ENCODE measurements at regions not wholly inside any gene's neighbourhood (a gene's known extent, or its start where the extent isn't known, plus 50 kb on each side); places are given as distances from the start of the nearest gene placed in this dataset.

- no peak overlapping the region for H3K27ac ChIP-seq
- TF ChIP-seq, protein P1, sequence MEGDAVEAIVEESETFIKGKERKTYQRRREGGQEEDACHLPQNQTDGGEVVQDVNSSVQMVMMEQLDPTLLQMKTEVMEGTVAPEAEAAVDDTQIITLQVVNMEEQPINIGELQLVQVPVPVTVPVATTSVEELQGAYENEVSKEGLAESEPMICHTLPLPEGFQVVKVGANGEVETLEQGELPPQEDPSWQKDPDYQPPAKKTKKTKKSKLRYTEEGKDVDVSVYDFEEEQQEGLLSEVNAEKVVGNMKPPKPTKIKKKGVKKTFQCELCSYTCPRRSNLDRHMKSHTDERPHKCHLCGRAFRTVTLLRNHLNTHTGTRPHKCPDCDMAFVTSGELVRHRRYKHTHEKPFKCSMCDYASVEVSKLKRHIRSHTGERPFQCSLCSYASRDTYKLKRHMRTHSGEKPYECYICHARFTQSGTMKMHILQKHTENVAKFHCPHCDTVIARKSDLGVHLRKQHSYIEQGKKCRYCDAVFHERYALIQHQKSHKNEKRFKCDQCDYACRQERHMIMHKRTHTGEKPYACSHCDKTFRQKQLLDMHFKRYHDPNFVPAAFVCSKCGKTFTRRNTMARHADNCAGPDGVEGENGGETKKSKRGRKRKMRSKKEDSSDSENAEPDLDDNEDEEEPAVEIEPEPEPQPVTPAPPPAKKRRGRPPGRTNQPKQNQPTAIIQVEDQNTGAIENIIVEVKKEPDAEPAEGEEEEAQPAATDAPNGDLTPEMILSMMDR (conservative IDR thresholded peaks at IDR 0.05) = no peak
These were observed 283.0 kb downstream of the TMX3 start for GRCh38 chr18:68431922-68432198.

- TF ChIP-seq, protein P1 (conservative IDR thresholded peaks at IDR 0.05) = no peak
These were observed 283.6 kb downstream of the TMX3 start for GRCh38 chr18:68431111-68431921.

GRCh38 chr18:68429841-68430240 lies 285.1 kb downstream of the TMX3 start:
- TF ChIP-seq, protein P1 (conservative IDR thresholded peaks at IDR 0.05) = no peak
- no peak overlapping the region for H3K27ac ChIP-seq

More at GRCh38 chr18:68431111-68431921, 283.6 kb downstream of the TMX3 start:
- no peak overlapping the region for H3K27ac ChIP-seq

DNA sequence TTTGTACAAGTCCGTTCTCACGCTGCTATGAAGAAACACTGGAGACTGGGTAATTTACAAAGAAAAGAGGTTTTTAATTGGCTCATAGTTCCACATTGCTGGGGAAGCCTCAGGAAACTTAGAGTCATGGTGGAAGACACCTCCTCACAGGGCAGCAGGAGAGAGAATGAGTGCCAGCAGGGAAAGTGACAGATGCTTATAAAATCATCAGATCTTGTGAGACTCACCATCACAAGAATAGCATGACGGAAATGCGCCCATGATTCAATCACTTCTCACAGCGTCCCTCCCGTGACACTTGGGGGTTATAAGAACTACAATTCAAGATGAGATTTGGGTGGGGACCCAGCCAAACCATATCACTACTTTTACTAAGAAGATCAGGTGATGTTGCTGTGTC lies 285.8 kb downstream of the TMX3 start:
- no peak overlapping the region for H3K27ac ChIP-seq
- TF ChIP-seq, protein P1 (conservative IDR thresholded peaks at IDR 0.05) = no peak

DNA sequence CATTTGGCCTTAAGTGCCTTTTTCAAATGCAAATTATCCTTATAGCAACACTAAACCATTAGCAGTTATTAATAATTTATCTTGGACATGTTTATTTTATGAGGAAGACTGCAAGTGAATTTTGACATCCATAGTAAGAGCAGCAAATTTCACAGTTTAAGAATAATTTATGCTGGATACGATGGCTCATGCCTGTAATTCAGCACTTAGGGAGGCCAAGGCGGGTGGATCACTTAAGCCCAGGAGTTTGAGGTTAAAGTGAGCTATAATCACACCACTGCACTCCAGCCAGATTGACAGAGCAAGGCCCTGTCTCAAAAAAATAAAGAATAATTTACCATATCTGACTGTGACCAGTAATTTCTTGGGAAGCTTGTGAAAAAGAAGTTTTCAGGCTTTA lies 286.2 kb downstream of the TMX3 start:
- H3K27ac ChIP-seq = no peak overlapping the region
- TF ChIP-seq, protein P1 (conservative IDR thresholded peaks at IDR 0.05) = no peak

GRCh38 chr18:68427951-68428401 lies 286.9 kb downstream of the TMX3 start:
- TF ChIP-seq, protein P1 (conservative IDR thresholded peaks at IDR 0.05) = no peak

DNA sequence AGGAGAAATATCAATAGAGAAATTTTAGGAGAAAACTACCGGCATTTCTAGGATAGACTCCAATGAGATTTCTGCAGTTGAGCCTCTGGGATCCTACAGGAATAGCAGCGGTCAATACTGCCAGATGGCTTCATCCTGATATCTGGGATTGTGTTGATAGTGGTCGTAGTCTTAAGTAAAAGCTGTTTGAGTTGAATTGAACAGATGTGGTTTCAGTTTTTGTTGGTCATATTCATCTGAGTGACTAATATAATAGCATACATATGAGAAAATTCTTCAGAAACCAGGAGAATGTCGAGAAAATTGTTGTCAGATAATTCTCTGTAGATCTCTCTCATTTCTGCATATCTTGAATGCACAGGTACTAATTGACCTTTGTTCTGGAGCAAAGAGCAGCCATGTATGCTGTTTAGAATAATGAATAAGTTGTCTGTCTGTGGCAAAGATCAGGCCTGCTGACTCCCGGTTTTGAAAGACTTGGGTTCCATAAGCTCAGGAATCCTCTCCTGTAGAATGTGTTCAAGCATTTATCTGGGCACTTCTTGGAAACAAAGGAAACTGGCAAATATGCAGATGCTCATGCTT lies 288.1 kb downstream of the TMX3 start:
- no peak overlapping the region for H3K27ac ChIP-seq
- TF ChIP-seq, protein P1 (conservative IDR thresholded peaks at IDR 0.05) = no peak

More at GRCh38 chr18:68427951-68428401, 286.9 kb downstream of the TMX3 start:
- H3K27ac ChIP-seq = no peak overlapping the region
